H1 (cell line): ENCODE measurements at regions not wholly inside any gene's neighbourhood (a gene's known extent, or its start where the extent isn't known, plus 50 kb on each side); places are given as distances from the start of the nearest gene placed in this dataset.

Experiments used
- CEBPB ChIP-seq: IDR thresholded peaks from 2 replicates; pipeline ENCODE4 v1.6.1; 2012; ENCODE audit warnings: low read depth, low read length
- CREB1 ChIP-seq: IDR thresholded peaks from 2 replicates; pipeline ENCODE4 v1.6.1; 2012; ENCODE audit warnings: inconsistent platforms
- FOSL1 ChIP-seq: IDR thresholded peaks from 2 replicates; pipeline ENCODE4 v1.6.1; 2011; ENCODE audit warnings: mild to moderate bottlenecking, low read depth, low read length, moderate library complexity; ENCODE audit not compliant: insufficient read depth
- KDM4A ChIP-seq: IDR thresholded peaks from one replicate; pipeline ENCODE4 v1.7.1; 2012; ENCODE audit warnings: low read depth, mild to moderate bottlenecking, moderate library complexity, low read length, inconsistent platforms; ENCODE audit not compliant: severe bottlenecking
- KDM5A ChIP-seq: fragments of 200-600 bp; IDR thresholded peaks from 2 replicates; pipeline ENCODE4 v1.7.1; 2012; ENCODE audit warnings: mild to moderate bottlenecking, low read length, inconsistent platforms, mixed read lengths
- PHF8 ChIP-seq: fragments of 200-600 bp; sonication (generic); conservative IDR thresholded peaks from 2 replicates; pipeline ENCODE4 v1.7.1; 2012; ENCODE audit warnings: low read depth, mild to moderate bottlenecking, inconsistent platforms, low read length, moderate library complexity
- POLR2AphosphoS5 ChIP-seq: IDR thresholded peaks from 2 replicates; pipeline ENCODE4 v1.6.1; 2011; ENCODE audit warnings: low read depth, low read length
- SP1 ChIP-seq: IDR thresholded peaks from 2 replicates; pipeline ENCODE4 v1.6.1; 2011; ENCODE audit warnings: low read depth, low read length
- TAF1 ChIP-seq: IDR thresholded peaks from 2 replicates; pipeline ENCODE4 v1.6.1; 2011; ENCODE audit warnings: mild to moderate bottlenecking, low read depth, low read length
- TEAD4 ChIP-seq: IDR thresholded peaks from 2 replicates; pipeline ENCODE4 v1.6.1; 2012; ENCODE audit warnings: low read depth, low read length, inconsistent platforms, mixed read lengths
- TF ChIP-seq, protein P1 (sequence below): fragments of 300-600 bp; sonication (generic); IDR thresholded peaks from 2 replicates; pipeline ENCODE4 v1.7.1; 2012; ENCODE audit warnings: low read length, moderate library complexity, mild to moderate bottlenecking, inconsistent platforms; ENCODE audit not compliant: insufficient replicate concordance
- TF ChIP-seq, protein P2 (sequence below): IDR thresholded peaks from 2 replicates; pipeline ENCODE4 v1.6.1; 2012; ENCODE audit warnings: inconsistent platforms
- TF ChIP-seq, protein P3 (sequence below): IDR thresholded peaks from 2 replicates; pipeline ENCODE4 v1.6.1; 2012; ENCODE audit warnings: inconsistent platforms

DNA sequence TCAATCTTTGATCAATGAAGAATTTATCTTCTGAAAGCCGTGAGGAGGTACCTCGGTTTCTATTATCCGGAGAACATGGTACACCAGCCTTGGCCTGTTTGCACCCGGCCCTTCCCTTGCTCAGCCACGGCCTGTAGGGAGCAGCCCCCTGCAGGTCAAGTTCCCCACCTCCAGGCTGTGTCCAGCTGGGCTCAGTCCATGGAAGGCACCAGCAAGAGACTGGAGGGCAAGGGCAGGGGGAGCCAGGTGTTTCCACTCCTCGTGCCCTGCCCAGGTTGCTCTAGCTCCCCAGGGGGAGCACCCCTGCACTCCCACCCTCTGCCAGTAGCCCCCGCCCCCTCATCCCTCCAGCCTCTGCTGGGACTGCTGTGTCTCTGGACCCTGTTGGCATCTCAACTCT is 87.3 kb upstream of the ADAMTS2 start (continued):
- TF ChIP-seq, protein P1, sequence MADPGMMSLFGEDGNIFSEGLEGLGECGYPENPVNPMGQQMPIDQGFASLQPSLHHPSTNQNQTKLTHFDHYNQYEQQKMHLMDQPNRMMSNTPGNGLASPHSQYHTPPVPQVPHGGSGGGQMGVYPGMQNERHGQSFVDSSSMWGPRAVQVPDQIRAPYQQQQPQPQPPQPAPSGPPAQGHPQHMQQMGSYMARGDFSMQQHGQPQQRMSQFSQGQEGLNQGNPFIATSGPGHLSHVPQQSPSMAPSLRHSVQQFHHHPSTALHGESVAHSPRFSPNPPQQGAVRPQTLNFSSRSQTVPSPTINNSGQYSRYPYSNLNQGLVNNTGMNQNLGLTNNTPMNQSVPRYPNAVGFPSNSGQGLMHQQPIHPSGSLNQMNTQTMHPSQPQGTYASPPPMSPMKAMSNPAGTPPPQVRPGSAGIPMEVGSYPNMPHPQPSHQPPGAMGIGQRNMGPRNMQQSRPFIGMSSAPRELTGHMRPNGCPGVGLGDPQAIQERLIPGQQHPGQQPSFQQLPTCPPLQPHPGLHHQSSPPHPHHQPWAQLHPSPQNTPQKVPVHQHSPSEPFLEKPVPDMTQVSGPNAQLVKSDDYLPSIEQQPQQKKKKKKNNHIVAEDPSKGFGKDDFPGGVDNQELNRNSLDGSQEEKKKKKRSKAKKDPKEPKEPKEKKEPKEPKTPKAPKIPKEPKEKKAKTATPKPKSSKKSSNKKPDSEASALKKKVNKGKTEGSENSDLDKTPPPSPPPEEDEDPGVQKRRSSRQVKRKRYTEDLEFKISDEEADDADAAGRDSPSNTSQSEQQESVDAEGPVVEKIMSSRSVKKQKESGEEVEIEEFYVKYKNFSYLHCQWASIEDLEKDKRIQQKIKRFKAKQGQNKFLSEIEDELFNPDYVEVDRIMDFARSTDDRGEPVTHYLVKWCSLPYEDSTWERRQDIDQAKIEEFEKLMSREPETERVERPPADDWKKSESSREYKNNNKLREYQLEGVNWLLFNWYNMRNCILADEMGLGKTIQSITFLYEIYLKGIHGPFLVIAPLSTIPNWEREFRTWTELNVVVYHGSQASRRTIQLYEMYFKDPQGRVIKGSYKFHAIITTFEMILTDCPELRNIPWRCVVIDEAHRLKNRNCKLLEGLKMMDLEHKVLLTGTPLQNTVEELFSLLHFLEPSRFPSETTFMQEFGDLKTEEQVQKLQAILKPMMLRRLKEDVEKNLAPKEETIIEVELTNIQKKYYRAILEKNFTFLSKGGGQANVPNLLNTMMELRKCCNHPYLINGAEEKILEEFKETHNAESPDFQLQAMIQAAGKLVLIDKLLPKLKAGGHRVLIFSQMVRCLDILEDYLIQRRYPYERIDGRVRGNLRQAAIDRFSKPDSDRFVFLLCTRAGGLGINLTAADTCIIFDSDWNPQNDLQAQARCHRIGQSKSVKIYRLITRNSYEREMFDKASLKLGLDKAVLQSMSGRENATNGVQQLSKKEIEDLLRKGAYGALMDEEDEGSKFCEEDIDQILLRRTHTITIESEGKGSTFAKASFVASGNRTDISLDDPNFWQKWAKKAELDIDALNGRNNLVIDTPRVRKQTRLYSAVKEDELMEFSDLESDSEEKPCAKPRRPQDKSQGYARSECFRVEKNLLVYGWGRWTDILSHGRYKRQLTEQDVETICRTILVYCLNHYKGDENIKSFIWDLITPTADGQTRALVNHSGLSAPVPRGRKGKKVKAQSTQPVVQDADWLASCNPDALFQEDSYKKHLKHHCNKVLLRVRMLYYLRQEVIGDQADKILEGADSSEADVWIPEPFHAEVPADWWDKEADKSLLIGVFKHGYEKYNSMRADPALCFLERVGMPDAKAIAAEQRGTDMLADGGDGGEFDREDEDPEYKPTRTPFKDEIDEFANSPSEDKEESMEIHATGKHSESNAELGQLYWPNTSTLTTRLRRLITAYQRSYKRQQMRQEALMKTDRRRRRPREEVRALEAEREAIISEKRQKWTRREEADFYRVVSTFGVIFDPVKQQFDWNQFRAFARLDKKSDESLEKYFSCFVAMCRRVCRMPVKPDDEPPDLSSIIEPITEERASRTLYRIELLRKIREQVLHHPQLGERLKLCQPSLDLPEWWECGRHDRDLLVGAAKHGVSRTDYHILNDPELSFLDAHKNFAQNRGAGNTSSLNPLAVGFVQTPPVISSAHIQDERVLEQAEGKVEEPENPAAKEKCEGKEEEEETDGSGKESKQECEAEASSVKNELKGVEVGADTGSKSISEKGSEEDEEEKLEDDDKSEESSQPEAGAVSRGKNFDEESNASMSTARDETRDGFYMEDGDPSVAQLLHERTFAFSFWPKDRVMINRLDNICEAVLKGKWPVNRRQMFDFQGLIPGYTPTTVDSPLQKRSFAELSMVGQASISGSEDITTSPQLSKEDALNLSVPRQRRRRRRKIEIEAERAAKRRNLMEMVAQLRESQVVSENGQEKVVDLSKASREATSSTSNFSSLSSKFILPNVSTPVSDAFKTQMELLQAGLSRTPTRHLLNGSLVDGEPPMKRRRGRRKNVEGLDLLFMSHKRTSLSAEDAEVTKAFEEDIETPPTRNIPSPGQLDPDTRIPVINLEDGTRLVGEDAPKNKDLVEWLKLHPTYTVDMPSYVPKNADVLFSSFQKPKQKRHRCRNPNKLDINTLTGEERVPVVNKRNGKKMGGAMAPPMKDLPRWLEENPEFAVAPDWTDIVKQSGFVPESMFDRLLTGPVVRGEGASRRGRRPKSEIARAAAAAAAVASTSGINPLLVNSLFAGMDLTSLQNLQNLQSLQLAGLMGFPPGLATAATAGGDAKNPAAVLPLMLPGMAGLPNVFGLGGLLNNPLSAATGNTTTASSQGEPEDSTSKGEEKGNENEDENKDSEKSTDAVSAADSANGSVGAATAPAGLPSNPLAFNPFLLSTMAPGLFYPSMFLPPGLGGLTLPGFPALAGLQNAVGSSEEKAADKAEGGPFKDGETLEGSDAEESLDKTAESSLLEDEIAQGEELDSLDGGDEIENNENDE = no peak
- TF ChIP-seq PHF8 (no peak), KDM4A (no peak), CREB1 (no peak), TEAD4 (no peak), CEBPB (no peak), KDM5A (no peak), FOSL1 (no peak), SP1 (no peak), POLR2AphosphoS5 (no peak), TAF1 (no peak)
- TF ChIP-seq, protein P2, sequence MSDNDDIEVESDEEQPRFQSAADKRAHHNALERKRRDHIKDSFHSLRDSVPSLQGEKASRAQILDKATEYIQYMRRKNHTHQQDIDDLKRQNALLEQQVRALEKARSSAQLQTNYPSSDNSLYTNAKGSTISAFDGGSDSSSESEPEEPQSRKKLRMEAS = no peak
- TF ChIP-seq, protein P3, sequence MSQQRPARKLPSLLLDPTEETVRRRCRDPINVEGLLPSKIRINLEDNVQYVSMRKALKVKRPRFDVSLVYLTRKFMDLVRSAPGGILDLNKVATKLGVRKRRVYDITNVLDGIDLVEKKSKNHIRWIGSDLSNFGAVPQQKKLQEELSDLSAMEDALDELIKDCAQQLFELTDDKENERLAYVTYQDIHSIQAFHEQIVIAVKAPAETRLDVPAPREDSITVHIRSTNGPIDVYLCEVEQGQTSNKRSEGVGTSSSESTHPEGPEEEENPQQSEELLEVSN = no peak
